ENCODE measurements at regions not wholly inside any gene's neighbourhood (a gene's known extent, or its start where the extent isn't known, plus 50 kb on each side); places are given as distances from the start of the nearest gene placed in this dataset.

GRCh38 chr1:37308031-37308960 is 166.1 kb upstream of the ZC3H12A start:
- TF ChIP-seq TCF12 (IDR thresholded peaks at IDR 0.05) (no peak), RAD21 (IDR thresholded peaks at IDR 0.05; ENCODE audit: low read length) (no peak), IRF3 (IDR thresholded peaks at IDR 0.05; ENCODE audit: low read depth, low read length) (no peak), CTCF (IDR thresholded peaks at IDR 0.05) (no peak), NFIC (IDR thresholded peaks at IDR 0.05; ENCODE audit: borderline replicate concordance) (no peak)

Data from SK-N-SH (cell line).